Body of pancreas (tissue), 4 donors: ENCODE measurements at regions not wholly inside any gene's neighbourhood (a gene's known extent, or its start where the extent isn't known, plus 50 kb on each side); places are given as distances from the start of the nearest gene placed in this dataset.

Experiments used
- CTCF ChIP-seq, 7 experiments: fragments of 450-650 bp in 4 of 7; fragments of 200-600 bp in 3 of 7; sonication (generic) in 3 of 7; IDR thresholded peaks; one replicate each; pipeline ENCODE4 v1.5.1; 2016 to 2019; ENCODE audit warnings: antibody characterized with exemption in 7 of 7
- POLR2A ChIP-seq, 3 donors: fragments of 450-650 bp; IDR thresholded peaks; one replicate each; pipeline ENCODE4 v1.6.1; 2016; ENCODE audit warnings: antibody characterized with exemption in 3 of 3, mild to moderate bottlenecking in 2 of 3

DNA sequence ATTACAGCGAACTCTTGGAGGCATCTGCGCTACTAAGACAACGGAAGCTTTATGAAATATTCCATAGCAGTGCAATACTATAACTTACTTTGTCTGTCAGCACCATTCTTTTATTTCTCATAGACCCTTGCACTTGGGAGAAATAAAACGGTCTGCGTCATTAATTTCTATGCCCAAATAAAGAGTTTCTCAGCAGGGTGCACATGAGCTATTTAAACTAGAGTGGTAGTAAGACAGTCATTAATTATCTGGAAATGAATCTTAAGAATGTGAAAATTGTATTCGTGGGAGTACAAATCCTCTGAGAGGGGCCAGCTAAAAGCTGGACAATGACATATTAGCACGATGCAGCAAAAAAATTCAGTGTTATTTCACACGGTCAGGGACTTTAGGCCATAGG is 903.4 kb upstream of the FOXG1 start:
- TF ChIP-seq POLR2A (IDR thresholded peaks at IDR 0.05) (no peak), CTCF (IDR thresholded peaks at IDR 0.05) (no peak)
